ENCODE measurements at regions not wholly inside any gene's neighbourhood (a gene's known extent, or its start where the extent isn't known, plus 50 kb on each side); places are given as distances from the start of the nearest gene placed in this dataset.

DNA sequence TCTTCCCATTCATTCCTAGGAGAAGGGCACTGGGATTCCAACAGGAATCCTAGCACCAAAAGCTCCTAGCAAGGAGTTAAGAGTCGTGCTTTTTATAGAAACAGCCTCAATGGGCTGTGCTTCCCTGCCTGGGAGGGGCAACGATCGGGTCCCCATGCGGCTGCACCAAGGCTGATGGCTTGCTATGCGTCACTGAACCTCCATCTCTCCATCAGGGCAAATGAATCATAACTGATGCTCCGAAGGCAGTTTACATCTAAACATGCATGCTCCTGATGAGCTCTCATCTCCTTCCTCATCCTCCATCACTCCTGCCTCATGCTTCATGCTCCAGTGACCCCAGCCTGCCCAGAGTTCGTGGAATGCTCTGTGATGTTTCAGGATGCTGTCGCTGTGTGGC is 270.5 kb downstream of the FOXL1 start:
- ChIA-PET CTCF (ENCODE audit: unreplicated experiment) (no interaction called here), POLR2A (no interaction called here)
- Histone ChIP-seq H2AFZ (ENCODE audit: low read length) (no peak overlapping the region), H3K9me3 (ENCODE audit: low read length) (no peaks in the 10 kb centered on the region), H3K4me2 (ENCODE audit: low read length) (no peak overlapping the region), H3K9me2 (ENCODE audit: insufficient read depth, low read length) (no peaks in the 10 kb centered on the region), H3K4me1 (ENCODE audit: insufficient read depth, low read length, poor library complexity, severe bottlenecking) (no peaks in the 10 kb centered on the region), H3K79me2 (ENCODE audit: insufficient read depth, low read depth, low read length) (no peaks in the 10 kb centered on the region), H4K20me1 (ENCODE audit: insufficient read depth, low read length) (no peaks in the 10 kb centered on the region), H3K36me3 (ENCODE audit: insufficient read depth, low read length) (no peaks in the 10 kb centered on the region), H3K4me3 (ENCODE audit: low read depth, low read length, poor library complexity, severe bottlenecking) (no peak overlapping the region), H3K27ac (ENCODE audit: low read depth, low read length, poor library complexity, severe bottlenecking) (no peak overlapping the region)
- no peak for TF ChIP-seq CTCF (conservative IDR thresholded peaks at IDR 0.05; ENCODE audit: low read length)
- no peak for TF ChIP-seq EZH2phosphoT487 (IDR thresholded peaks at IDR 0.05; ENCODE audit: borderline replicate concordance, low read depth, low read length)
- no peak for DNase-seq (ENCODE audit: low spot score)
- intact Hi-C loops (cut with micrococcal nuclease; ENCODE audit: unreplicated experiment) = no loop called here
- BruUV-seq (replicated peaks) = no TSS peak

- CTCF ChIA-PET (ENCODE audit: unreplicated experiment) = no interaction called here
- H3K36me3 ChIP-seq (ENCODE audit: insufficient read depth, low read length) = no peaks in the 10 kb centered on the region
- TF ChIP-seq EZH2phosphoT487 (IDR thresholded peaks at IDR 0.05; ENCODE audit: borderline replicate concordance, low read depth, low read length) (no peak), CTCF (conservative IDR thresholded peaks at IDR 0.05; ENCODE audit: low read length) (no peak)
- H2AFZ ChIP-seq (ENCODE audit: low read length) = no peak overlapping the region
- POLR2A ChIA-PET = no interaction called here
- H3K4me3 ChIP-seq (ENCODE audit: low read depth, low read length, poor library complexity, severe bottlenecking) = no peak overlapping the region
- no peaks in the 10 kb centered on the region for H3K9me3 ChIP-seq (ENCODE audit: low read length)
- H4K20me1 ChIP-seq (ENCODE audit: insufficient read depth, low read length) = no peaks in the 10 kb centered on the region
- H3K27ac ChIP-seq (ENCODE audit: low read depth, low read length, poor library complexity, severe bottlenecking) = no peak overlapping the region
- no peaks in the 10 kb centered on the region for H3K9me2 ChIP-seq (ENCODE audit: insufficient read depth, low read length)
- DNase-seq (ENCODE audit: low spot score) = no peak
- H3K4me2 ChIP-seq (ENCODE audit: low read length) = no peak overlapping the region
- H3K79me2 ChIP-seq (ENCODE audit: insufficient read depth, low read depth, low read length) = no peaks in the 10 kb centered on the region
- BruUV-seq (replicated peaks) = no TSS peak
- no peaks in the 10 kb centered on the region for H3K4me1 ChIP-seq (ENCODE audit: insufficient read depth, low read length, poor library complexity, severe bottlenecking)
- intact Hi-C loops (cut with micrococcal nuclease; ENCODE audit: unreplicated experiment) = no loop called here
Observed at GRCh38 chr16:86850670-86851069, 272.3 kb downstream of the FOXL1 start.

DNA sequence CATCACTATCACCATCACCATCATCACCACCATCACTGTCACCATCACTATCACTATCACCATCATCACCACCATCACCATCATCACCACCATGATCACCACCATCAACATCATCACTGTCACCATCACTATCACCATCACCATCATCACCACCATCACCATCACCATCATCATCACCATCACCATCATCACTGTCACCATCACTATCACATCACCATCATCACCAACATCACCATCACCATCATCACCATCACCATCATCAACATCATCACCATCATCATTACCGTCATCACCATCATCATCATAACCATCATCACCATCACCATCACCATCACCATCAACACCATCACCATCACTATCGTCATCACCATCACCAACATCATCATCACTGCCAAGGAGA is 273.8 kb downstream of the FOXL1 start:
- Histone ChIP-seq H3K4me1 (ENCODE audit: insufficient read depth, low read length, poor library complexity, severe bottlenecking) (no peaks in the 10 kb centered on the region), H3K9me2 (ENCODE audit: insufficient read depth, low read length) (no peaks in the 10 kb centered on the region), H2AFZ (ENCODE audit: low read length) (no peak overlapping the region), H4K20me1 (ENCODE audit: insufficient read depth, low read length) (no peaks in the 10 kb centered on the region), H3K4me2 (ENCODE audit: low read length) (no peak overlapping the region), H3K27ac (ENCODE audit: low read depth, low read length, poor library complexity, severe bottlenecking) (no peak overlapping the region), H3K4me3 (ENCODE audit: low read depth, low read length, poor library complexity, severe bottlenecking) (no peak overlapping the region), H3K79me2 (ENCODE audit: insufficient read depth, low read depth, low read length) (no peaks in the 10 kb centered on the region), H3K9me3 (ENCODE audit: low read length) (no peaks in the 10 kb centered on the region), H3K36me3 (ENCODE audit: insufficient read depth, low read length) (no peaks in the 10 kb centered on the region)
- intact Hi-C loops (cut with micrococcal nuclease; ENCODE audit: unreplicated experiment) = no loop called here
- ChIA-PET POLR2A (no interaction called here), CTCF (ENCODE audit: unreplicated experiment) (no interaction called here)
- DNase-seq (ENCODE audit: low spot score) = no peak
- TF ChIP-seq EZH2phosphoT487 (IDR thresholded peaks at IDR 0.05; ENCODE audit: borderline replicate concordance, low read depth, low read length) (no peak), CTCF (conservative IDR thresholded peaks at IDR 0.05; ENCODE audit: low read length) (no peak)
- no TSS peak for BruUV-seq (replicated peaks)

Measured in OCI-LY7 (cell line).